Smooth muscle cell (in vitro differentiated cells): ENCODE measurements at regions not wholly inside any gene's neighbourhood (a gene's known extent, or its start where the extent isn't known, plus 50 kb on each side); places are given as distances from the start of the nearest gene placed in this dataset.

Experiments used
- DNase-seq: peaks from one replicate; lab custom pipeline; 2025; ENCODE audit not compliant: unreplicated experiment; lab: John Stamatoyannopoulos, UW
- H2AFZ ChIP-seq: fragments of 200-600 bp; sonication (generic); 2 replicates; pipeline ENCODE4 v1.6.0; 2016; ENCODE audit warnings: antibody characterized with exemption, low read depth, mild to moderate bottlenecking
- H3F3A ChIP-seq: fragments of 200-600 bp; sonication (generic); 2 replicates; pipeline ENCODE4 v1.6.0; 2017; ENCODE audit warnings: antibody characterized with exemption, low read depth
- H3K27ac ChIP-seq: fragments of 200-600 bp; sonication (generic); 2 replicates; pipeline ENCODE4 v1.5.1; 2016; ENCODE audit warnings: low read depth, mild to moderate bottlenecking
- H3K27me3 ChIP-seq: fragments of 200-600 bp; sonication (generic); 2 replicates; pipeline ENCODE4 v1.6.1; 2016; ENCODE audit warnings: low read depth, mild to moderate bottlenecking
- H3K36me3 ChIP-seq: fragments of 200-600 bp; sonication (generic); 2 replicates; pipeline ENCODE4 v1.5.1; 2016; ENCODE audit warnings: low read depth
- H3K4me1 ChIP-seq: fragments of 200-600 bp; sonication (generic); 2 replicates; pipeline ENCODE4 v1.5.1; 2016; ENCODE audit warnings: low read depth
- H3K4me2 ChIP-seq: fragments of 200-600 bp; sonication (generic); 2 replicates; pipeline ENCODE4 v1.6.0; 2016; ENCODE audit warnings: mild to moderate bottlenecking
- H3K4me3 ChIP-seq: fragments of 200-600 bp; sonication (generic); 2 replicates; pipeline ENCODE4 v1.5.1; 2016; ENCODE audit warnings: mild to moderate bottlenecking
- H3K79me2 ChIP-seq: fragments of 200-600 bp; sonication (generic); 2 replicates; pipeline ENCODE4 v1.6.0; 2016; ENCODE audit warnings: low read depth, mild to moderate bottlenecking
- H3K9ac ChIP-seq: fragments of 200-600 bp; sonication (generic); 2 replicates; pipeline ENCODE4 v1.6.0; 2016; ENCODE audit warnings: low read depth
- H3K9me3 ChIP-seq: fragments of 200-600 bp; sonication (generic); replicated peaks from 2 replicates; pipeline ENCODE4 v1.5.1; 2016; ENCODE audit warnings: low read depth
- H4K20me1 ChIP-seq: fragments of 200-600 bp; sonication (generic); 2 replicates; pipeline ENCODE4 v1.6.0; 2016; ENCODE audit warnings: low read depth
- WGBS: methylation state at CpG from one replicate; pipeline ENCODE4 v1.1.7; 2016; ENCODE audit warnings: low lambda C conversion rate; 5-methylcytosine and 5-hydroxymethylcytosine counted together
- TF ChIP-seq, protein P1 (sequence below): fragments of 200-600 bp; sonication (generic); IDR thresholded peaks from 2 replicates; pipeline ENCODE4 v1.5.1; 2017; ENCODE audit warnings: borderline replicate concordance, mild to moderate bottlenecking, antibody characterized with exemption; ENCODE audit not compliant: insufficient read depth, poor library complexity, severe bottlenecking

DNA sequence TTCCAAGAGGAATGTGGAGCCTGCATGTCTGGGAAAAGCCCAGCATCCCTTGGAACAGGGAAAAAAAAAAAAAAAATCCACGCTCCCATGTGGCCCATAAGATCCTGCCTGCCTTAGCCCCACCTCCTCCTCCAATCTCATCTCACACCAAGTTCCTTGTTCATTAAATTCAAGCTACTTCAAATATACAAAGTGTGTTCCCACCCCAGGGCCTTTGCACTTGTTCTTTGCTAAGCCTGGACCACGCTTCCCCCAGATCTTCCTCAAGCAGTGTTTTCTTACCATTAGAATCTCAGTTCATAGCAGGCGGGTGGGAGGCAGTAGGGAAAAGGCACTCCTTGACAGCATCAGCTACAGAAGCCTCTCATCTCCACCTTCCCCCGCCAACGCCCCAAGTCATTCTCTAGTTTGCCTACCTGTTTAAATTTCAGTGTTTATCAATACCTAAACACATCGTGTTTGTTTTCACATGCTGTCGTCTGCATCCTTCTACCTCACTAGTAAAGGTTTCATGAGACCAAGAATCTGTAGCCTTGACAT, 262.8 kb downstream of the FGFR2 start:
- no peaks in the 10 kb centered on the region for H3K36me3 ChIP-seq
- no peaks in the 10 kb centered on the region for H4K20me1 ChIP-seq
- no peaks in the 10 kb centered on the region for H3K9me3 ChIP-seq
- H3K79me2 ChIP-seq: no peaks in the 10 kb centered on the region
- H3F3A ChIP-seq: peaks cover 19% of the 10 kb centered on the region
- H3K27ac ChIP-seq: no peak overlapping the region
- no peak overlapping the region for H3K9ac ChIP-seq
- TF ChIP-seq, protein P1, sequence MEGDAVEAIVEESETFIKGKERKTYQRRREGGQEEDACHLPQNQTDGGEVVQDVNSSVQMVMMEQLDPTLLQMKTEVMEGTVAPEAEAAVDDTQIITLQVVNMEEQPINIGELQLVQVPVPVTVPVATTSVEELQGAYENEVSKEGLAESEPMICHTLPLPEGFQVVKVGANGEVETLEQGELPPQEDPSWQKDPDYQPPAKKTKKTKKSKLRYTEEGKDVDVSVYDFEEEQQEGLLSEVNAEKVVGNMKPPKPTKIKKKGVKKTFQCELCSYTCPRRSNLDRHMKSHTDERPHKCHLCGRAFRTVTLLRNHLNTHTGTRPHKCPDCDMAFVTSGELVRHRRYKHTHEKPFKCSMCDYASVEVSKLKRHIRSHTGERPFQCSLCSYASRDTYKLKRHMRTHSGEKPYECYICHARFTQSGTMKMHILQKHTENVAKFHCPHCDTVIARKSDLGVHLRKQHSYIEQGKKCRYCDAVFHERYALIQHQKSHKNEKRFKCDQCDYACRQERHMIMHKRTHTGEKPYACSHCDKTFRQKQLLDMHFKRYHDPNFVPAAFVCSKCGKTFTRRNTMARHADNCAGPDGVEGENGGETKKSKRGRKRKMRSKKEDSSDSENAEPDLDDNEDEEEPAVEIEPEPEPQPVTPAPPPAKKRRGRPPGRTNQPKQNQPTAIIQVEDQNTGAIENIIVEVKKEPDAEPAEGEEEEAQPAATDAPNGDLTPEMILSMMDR: no peak
- H3K4me3 ChIP-seq: no peak overlapping the region
- H3K27me3 ChIP-seq: no peaks in the 10 kb centered on the region
- H2AFZ ChIP-seq: no peak overlapping the region
- DNase-seq: no peak
- no peak overlapping the region for H3K4me2 ChIP-seq
- peaks cover 34% of the 10 kb centered on the region for H3K4me1 ChIP-seq
- 67% methylated on average over 7 of the region's 7 CpGs for WGBS

DNA sequence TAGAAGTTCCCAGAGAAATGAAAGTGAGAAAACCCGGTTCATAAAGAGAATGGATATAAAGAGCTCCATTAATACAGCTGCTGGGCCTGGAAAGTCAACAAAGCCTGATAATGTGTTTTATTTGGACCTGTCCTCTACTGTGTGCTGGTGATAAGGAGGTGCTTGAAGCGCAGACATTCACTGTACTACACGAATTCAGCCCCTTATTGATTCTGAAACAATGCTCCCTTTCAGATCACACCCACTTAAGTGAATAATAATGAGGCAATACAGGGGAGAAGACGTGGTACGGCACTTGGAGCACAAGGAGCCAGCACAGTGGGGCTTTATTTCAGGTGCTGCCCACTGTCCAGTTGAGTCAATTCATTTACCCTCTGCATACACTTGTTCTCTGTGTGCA, 260.8 kb downstream of the FGFR2 start:
- no peaks in the 10 kb centered on the region for H3K79me2 ChIP-seq
- H3K9ac ChIP-seq: no peak overlapping the region
- no peak overlapping the region for H3K4me3 ChIP-seq
- no peak overlapping the region for H3K27ac ChIP-seq
- no peak overlapping the region for H3K4me2 ChIP-seq
- TF ChIP-seq, protein P1: no peak
- H2AFZ ChIP-seq: no peak overlapping the region
- DNase-seq: no peak
- H3F3A ChIP-seq: peaks cover 19% of the 10 kb centered on the region
- H3K9me3 ChIP-seq: no peaks in the 10 kb centered on the region
- H3K4me1 ChIP-seq: peaks cover 49% of the 10 kb centered on the region
- no peaks in the 10 kb centered on the region for H3K27me3 ChIP-seq
- H4K20me1 ChIP-seq: no peaks in the 10 kb centered on the region
- H3K36me3 ChIP-seq: no peaks in the 10 kb centered on the region
- 59% methylated on average over 5 of the region's 5 CpGs for WGBS

DNA sequence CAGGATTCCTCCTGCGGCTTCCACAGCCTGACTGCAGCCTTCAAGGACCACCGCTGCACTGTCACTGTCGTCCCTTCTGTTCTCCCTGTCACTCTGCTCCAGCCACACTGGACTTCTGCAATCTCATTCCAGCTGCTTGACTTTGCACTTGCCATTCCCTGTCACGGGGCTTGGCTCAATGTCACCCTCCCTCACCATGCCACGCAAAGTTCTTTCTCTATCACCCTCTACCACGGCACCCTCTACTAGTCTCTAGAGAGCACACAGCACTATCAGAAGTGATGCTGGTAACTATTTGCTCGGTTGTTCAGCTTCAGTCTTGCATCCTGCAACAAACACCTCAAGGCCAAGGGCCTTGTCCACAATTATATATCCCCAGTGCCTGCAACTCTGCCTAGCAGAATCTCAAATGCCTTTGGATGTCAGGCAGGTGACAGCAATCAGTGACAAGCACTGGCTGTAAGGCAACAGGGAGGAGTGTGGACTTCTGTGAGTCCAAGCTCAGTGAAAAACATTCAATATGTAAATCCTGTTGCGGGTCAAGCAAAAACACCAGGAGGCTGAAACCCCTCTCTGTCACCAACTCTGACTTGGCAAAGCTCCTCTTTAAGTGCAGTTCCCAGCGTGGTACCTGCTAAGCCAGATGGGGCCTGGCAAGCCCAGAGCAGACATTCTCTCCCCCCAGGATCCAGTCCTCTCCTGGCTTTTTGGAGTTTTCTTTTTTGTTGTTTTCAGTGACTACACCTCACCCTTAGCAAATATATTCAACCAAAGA, 259.9 kb downstream of the FGFR2 start:
- Histone ChIP-seq H2AFZ (no peak overlapping the region), H3F3A (peaks cover 19% of the 10 kb centered on the region), H3K4me2 (peak overlapping the region; percentile 74), H3K27me3 (no peaks in the 10 kb centered on the region), H3K27ac (peak overlapping the region; percentile 51), H3K4me3 (no peak overlapping the region), H3K79me2 (no peaks in the 10 kb centered on the region), H4K20me1 (no peaks in the 10 kb centered on the region), H3K9me3 (no peaks in the 10 kb centered on the region), H3K9ac (no peak overlapping the region), H3K36me3 (no peaks in the 10 kb centered on the region), H3K4me1 (peaks cover 53% of the 10 kb centered on the region)
- TF ChIP-seq, protein P1: no peak
- 72% methylated on average over 9 of the region's 9 CpGs for WGBS
- no peak for DNase-seq
